ENCODE measurements at regions not wholly inside any gene's neighbourhood (a gene's known extent, or its start where the extent isn't known, plus 50 kb on each side); places are given as distances from the start of the nearest gene placed in this dataset.

GRCh38 chr1:17891205-17892110 lies 136.3 kb downstream of the ACTL8 start:
- Mint-ChIP-seq H3K4me3 (no peak overlapping the region), H3K4me1 (ENCODE audit: low read depth in 2 of 2) (no peaks in the 10 kb centered on the region), H3K27ac (no peak overlapping the region), H3K9me3 (no peaks in the 10 kb centered on the region), H3K27me3 (peaks cover 25 to 80% of the 10 kb centered on the region in 2 donors), H3K36me3 (ENCODE audit: insufficient read depth) (no peaks in the 10 kb centered on the region)
- DNase-seq (no peak), ATAC-seq (replicated peaks) (no peak)

GRCh38 chr1:17892225-17892624 lies 137.1 kb downstream of the ACTL8 start:
- H3K27ac Mint-ChIP-seq, result no peak overlapping the region
- no peaks in the 10 kb centered on the region for H3K9me3 Mint-ChIP-seq
- no peak for DNase-seq
- H3K4me1 Mint-ChIP-seq (ENCODE audit: low read depth in 2 of 2), result no peaks in the 10 kb centered on the region
- no peaks in the 10 kb centered on the region for H3K36me3 Mint-ChIP-seq (ENCODE audit: insufficient read depth)
- no peak overlapping the region for H3K4me3 Mint-ChIP-seq
- no peak for ATAC-seq (replicated peaks)
- H3K27me3 Mint-ChIP-seq, result peaks cover 26 to 76% of the 10 kb centered on the region in 2 donors

GRCh38 chr1:17892851-17893250 lies 137.7 kb downstream of the ACTL8 start:
- no peaks in the 10 kb centered on the region for H3K4me1 Mint-ChIP-seq (ENCODE audit: low read depth in 2 of 2)
- H3K27me3 Mint-ChIP-seq, result peaks cover 29 to 70% of the 10 kb centered on the region in 2 donors
- no peaks in the 10 kb centered on the region for H3K9me3 Mint-ChIP-seq
- no peak overlapping the region for H3K27ac Mint-ChIP-seq
- ATAC-seq (replicated peaks) (no peak), DNase-seq (no peak)
- no peak overlapping the region for H3K4me3 Mint-ChIP-seq
- H3K36me3 Mint-ChIP-seq (ENCODE audit: insufficient read depth), result no peaks in the 10 kb centered on the region

- Mint-ChIP-seq H3K9me3 (no peaks in the 10 kb centered on the region), H3K27me3 (peaks cover 39 to 69% of the 10 kb centered on the region in 2 donors)
- no peak for DNase-seq
Measured at GRCh38 chr1:17893891-17894631, 138.9 kb downstream of the ACTL8 start.

GRCh38 chr1:17895401-17895800 lies 140.3 kb downstream of the ACTL8 start:
- ATAC-seq (replicated peaks), result no peak
- no peak overlapping the region for H3K27ac Mint-ChIP-seq
- peaks cover 41 to 69% of the 10 kb centered on the region in 2 donors for H3K27me3 Mint-ChIP-seq
- no peak for DNase-seq
- H3K36me3 Mint-ChIP-seq (ENCODE audit: insufficient read depth), result no peaks in the 10 kb centered on the region
- no peaks in the 10 kb centered on the region for H3K4me1 Mint-ChIP-seq (ENCODE audit: low read depth in 2 of 2)
- H3K4me3 Mint-ChIP-seq, result no peak overlapping the region
- H3K9me3 Mint-ChIP-seq, result no peaks in the 10 kb centered on the region

More at GRCh38 chr1:17893891-17894631, 138.9 kb downstream of the ACTL8 start:
- H3K4me3 Mint-ChIP-seq, result no peak overlapping the region
- H3K4me1 Mint-ChIP-seq (ENCODE audit: low read depth in 2 of 2), result no peaks in the 10 kb centered on the region
- no peaks in the 10 kb centered on the region for H3K36me3 Mint-ChIP-seq (ENCODE audit: insufficient read depth)
- H3K27ac Mint-ChIP-seq, result no peak overlapping the region
- ATAC-seq (replicated peaks), result no peak

- Mint-ChIP-seq H3K4me1 (ENCODE audit: low read depth in 2 of 2) (no peaks in the 10 kb centered on the region), H3K4me3 (no peak overlapping the region), H3K9me3 (no peaks in the 10 kb centered on the region), H3K36me3 (ENCODE audit: insufficient read depth) (no peaks in the 10 kb centered on the region), H3K27ac (no peak overlapping the region), H3K27me3 (peaks cover 38 to 64% of the 10 kb centered on the region in 2 donors)
- ATAC-seq (replicated peaks) (no peak), DNase-seq (no peak)
Measured at GRCh38 chr1:17895986-17896385, 140.9 kb downstream of the ACTL8 start.

- Mint-ChIP-seq H3K9me3 (peaks cover 0 to 2% of the 10 kb centered on the region in 2 donors), H3K4me3 (no peak overlapping the region), H3K27me3 (peaks cover 27 to 63% of the 10 kb centered on the region in 2 donors), H3K27ac (no peak overlapping the region), H3K36me3 (ENCODE audit: insufficient read depth) (no peaks in the 10 kb centered on the region), H3K4me1 (ENCODE audit: low read depth in 2 of 2) (no peaks in the 10 kb centered on the region)
- no peak for DNase-seq
- ATAC-seq (replicated peaks), result no peak
Measured at GRCh38 chr1:17903386-17903785, 148.3 kb downstream of the ACTL8 start.

- DNase-seq (no peak), ATAC-seq (replicated peaks) (no peak)
- H3K27me3 Mint-ChIP-seq, result peaks cover 28 to 60% of the 10 kb centered on the region in 2 donors
- H3K36me3 Mint-ChIP-seq (ENCODE audit: insufficient read depth), result no peaks in the 10 kb centered on the region
- H3K9me3 Mint-ChIP-seq, result peaks cover 0 to 2% of the 10 kb centered on the region in 2 donors
- H3K27ac Mint-ChIP-seq, result no peak overlapping the region
- no peaks in the 10 kb centered on the region for H3K4me1 Mint-ChIP-seq (ENCODE audit: low read depth in 2 of 2)
- no peak overlapping the region for H3K4me3 Mint-ChIP-seq
Measured at GRCh38 chr1:17904290-17904689, 149.2 kb downstream of the ACTL8 start.

- H3K4me1 Mint-ChIP-seq (ENCODE audit: low read depth in 2 of 2), result no peaks in the 10 kb centered on the region
- no peak overlapping the region for H3K4me3 Mint-ChIP-seq
- no peaks in the 10 kb centered on the region for H3K36me3 Mint-ChIP-seq (ENCODE audit: insufficient read depth)
- no peak overlapping the region for H3K27ac Mint-ChIP-seq
- H3K27me3 Mint-ChIP-seq, result peaks cover 25 to 66% of the 10 kb centered on the region in 2 donors
- H3K9me3 Mint-ChIP-seq, result peaks cover 0 to 2% of the 10 kb centered on the region in 2 donors
- no peak for DNase-seq
- no peak for ATAC-seq (replicated peaks)
Measured at GRCh38 chr1:17907999-17908398, 152.9 kb downstream of the ACTL8 start.

GRCh38 chr1:17908945-17909344 lies 153.8 kb downstream of the ACTL8 start:
- no peaks in the 10 kb centered on the region for H3K4me1 Mint-ChIP-seq (ENCODE audit: low read depth in 2 of 2)
- peaks cover 32 to 69% of the 10 kb centered on the region in 2 donors for H3K27me3 Mint-ChIP-seq
- DNase-seq (no peak), ATAC-seq (replicated peaks) (no peak)
- no peak overlapping the region for H3K27ac Mint-ChIP-seq
- no peak overlapping the region for H3K4me3 Mint-ChIP-seq
- peaks cover 0 to 2% of the 10 kb centered on the region in 2 donors for H3K9me3 Mint-ChIP-seq
- no peaks in the 10 kb centered on the region for H3K36me3 Mint-ChIP-seq (ENCODE audit: insufficient read depth)

- DNase-seq, result no peak
- no peak for ATAC-seq (replicated peaks)
- no peaks in the 10 kb centered on the region for H3K9me3 Mint-ChIP-seq
- no peaks in the 10 kb centered on the region for H3K36me3 Mint-ChIP-seq (ENCODE audit: insufficient read depth)
- H3K4me3 Mint-ChIP-seq, result no peak overlapping the region
- H3K27ac Mint-ChIP-seq, result no peak overlapping the region
- H3K27me3 Mint-ChIP-seq, result peaks cover 32 to 69% of the 10 kb centered on the region in 2 donors
- no peaks in the 10 kb centered on the region for H3K4me1 Mint-ChIP-seq (ENCODE audit: low read depth in 2 of 2)
Measured at GRCh38 chr1:17909634-17910033, 154.5 kb downstream of the ACTL8 start.

GRCh38 chr1:17911791-17912190 lies 156.7 kb downstream of the ACTL8 start:
- Mint-ChIP-seq H3K27ac (no peak overlapping the region), H3K4me1 (ENCODE audit: low read depth in 2 of 2) (no peaks in the 10 kb centered on the region), H3K9me3 (no peaks in the 10 kb centered on the region), H3K4me3 (no peak overlapping the region), H3K36me3 (ENCODE audit: insufficient read depth) (no peaks in the 10 kb centered on the region), H3K27me3 (peaks cover 47 to 70% of the 10 kb centered on the region in 2 donors)
- no peak for ATAC-seq (replicated peaks)
- no peak for DNase-seq

GRCh38 chr1:17912491-17912890 lies 157.4 kb downstream of the ACTL8 start:
- H3K27me3 Mint-ChIP-seq, result peaks cover 53 to 74% of the 10 kb centered on the region in 2 donors
- ATAC-seq (replicated peaks) (no peak), DNase-seq (no peak)
- H3K4me3 Mint-ChIP-seq, result no peak overlapping the region
- H3K4me1 Mint-ChIP-seq (ENCODE audit: low read depth in 2 of 2), result no peaks in the 10 kb centered on the region
- H3K27ac Mint-ChIP-seq, result no peak overlapping the region
- no peaks in the 10 kb centered on the region for H3K9me3 Mint-ChIP-seq
- H3K36me3 Mint-ChIP-seq (ENCODE audit: insufficient read depth), result no peaks in the 10 kb centered on the region

Measured in effector memory CD8-positive, alpha-beta T cell (primary cell).